ENCODE measurements at regions not wholly inside any gene's neighbourhood (a gene's known extent, or its start where the extent isn't known, plus 50 kb on each side); places are given as distances from the start of the nearest gene placed in this dataset.

GRCh38 chr10:109187677-109188076 is 735.6 kb downstream of the XPNPEP1 start:
- no peak for TF ChIP-seq CTCF (IDR thresholded peaks at IDR 0.05; ENCODE audit: low read depth, low read length, missing control alignments)

GRCh38 chr10:109183366-109183765 is 739.9 kb downstream of the XPNPEP1 start:
- no peak for TF ChIP-seq CTCF (IDR thresholded peaks at IDR 0.05; ENCODE audit: low read depth, low read length, missing control alignments)
- DNase-seq (ENCODE audit: low read depth): no peak
- H3K4me3 ChIP-seq (ENCODE audit: low read depth, low read length): no peak overlapping the region

More at GRCh38 chr10:109187677-109188076, 735.6 kb downstream of the XPNPEP1 start:
- H3K4me3 ChIP-seq (ENCODE audit: low read depth, low read length): no peak overlapping the region
- DNase-seq (ENCODE audit: low read depth): no peak

- no peak for TF ChIP-seq CTCF (IDR thresholded peaks at IDR 0.05; ENCODE audit: low read depth, low read length, missing control alignments)
- DNase-seq (ENCODE audit: low read depth): no peak
- H3K4me3 ChIP-seq (ENCODE audit: low read depth, low read length): no peak overlapping the region
These were observed 744.7 kb downstream of the XPNPEP1 start for GRCh38 chr10:109178591-109178990.

GRCh38 chr10:109174526-109174925 is 748.8 kb downstream of the XPNPEP1 start:
- H3K4me3 ChIP-seq (ENCODE audit: low read depth, low read length): no peak overlapping the region
- DNase-seq (ENCODE audit: low read depth): no peak
- TF ChIP-seq CTCF (IDR thresholded peaks at IDR 0.05; ENCODE audit: low read depth, low read length, missing control alignments): no peak

- DNase-seq (ENCODE audit: low read depth): no peak
- no peak for TF ChIP-seq CTCF (IDR thresholded peaks at IDR 0.05; ENCODE audit: low read depth, low read length, missing control alignments)
- no peak overlapping the region for H3K4me3 ChIP-seq (ENCODE audit: low read depth, low read length)
These were observed 749.4 kb downstream of the XPNPEP1 start for GRCh38 chr10:109173937-109174336.

- H3K4me3 ChIP-seq (ENCODE audit: low read depth, low read length): no peak overlapping the region
- TF ChIP-seq CTCF (IDR thresholded peaks at IDR 0.05; ENCODE audit: low read depth, low read length, missing control alignments): no peak
- DNase-seq (ENCODE audit: low read depth): no peak
These were observed 750.2 kb downstream of the XPNPEP1 start for GRCh38 chr10:109173121-109173520.

- no peak for DNase-seq (ENCODE audit: low read depth)
- no peak overlapping the region for H3K4me3 ChIP-seq (ENCODE audit: low read depth, low read length)
- no peak for TF ChIP-seq CTCF (IDR thresholded peaks at IDR 0.05; ENCODE audit: low read depth, low read length, missing control alignments)
These were observed 756.4 kb downstream of the XPNPEP1 start for GRCh38 chr10:109166935-109167334.
